ENCODE measurements at regions not wholly inside any gene's neighbourhood (a gene's known extent, or its start where the extent isn't known, plus 50 kb on each side); places are given as distances from the start of the nearest gene placed in this dataset.

- no peak overlapping the region for H3K14ac ChIP-seq (replicated peaks; ENCODE audit: low read depth, low read length)
- POLR2A ChIA-PET (ENCODE audit: unreplicated experiment), result no interaction called here
- no peak overlapping the region for H2BK15ac ChIP-seq (ENCODE audit: low read depth, low read length)
- H2BK120ac ChIP-seq (ENCODE audit: low read depth, low read length), result no peak overlapping the region
- no TSS peak for BruUV-seq (replicated peaks)
- TF ChIP-seq FOS (IDR thresholded peaks at IDR 0.05; ENCODE audit: low read depth, low read length) (no peak), RFX5 (IDR thresholded peaks at IDR 0.05; ENCODE audit: low read depth, low read length) (no peak), RCOR1 (IDR thresholded peaks at IDR 0.05; ENCODE audit: insufficient replicate concordance, low read length) (no peak), MAFK (IDR thresholded peaks at IDR 0.05; ENCODE audit: low read depth, low read length) (no peak), CEBPB (IDR thresholded peaks at IDR 0.05; ENCODE audit: low read depth, low read length) (no peak), NFE2L2 (IDR thresholded peaks at IDR 0.05; ENCODE audit: low read depth, low read length) (no peak), POLR2A (IDR thresholded peaks at IDR 0.05; ENCODE audit: low read depth, low read length) (no peak), ELK1 (IDR thresholded peaks at IDR 0.05; ENCODE audit: borderline replicate concordance, low read depth, low read length) (no peak), CTCF (conservative IDR thresholded peaks at IDR 0.05; ENCODE audit: low read depth, low read length) (no peak), MAZ (IDR thresholded peaks at IDR 0.05; ENCODE audit: borderline replicate concordance, low read depth, low read length) (no peak), BHLHE40 (IDR thresholded peaks at IDR 0.05; ENCODE audit: low read depth, low read length) (no peak)
- H2AK5ac ChIP-seq (ENCODE audit: low read depth, low read length), result no peak overlapping the region
- no peaks in the 10 kb centered on the region for H3K27me3 ChIP-seq (ENCODE audit: control insufficient read depth, insufficient read depth, low read length)
- no peak overlapping the region for H3K27ac ChIP-seq (ENCODE audit: insufficient read depth, low read length)
- no peak overlapping the region for H3K56ac ChIP-seq (ENCODE audit: extremely low read depth, insufficient read depth, low read length)
- H2AK9ac ChIP-seq (replicated peaks; ENCODE audit: low read depth, low read length, poor library complexity), result no peak overlapping the region
- in situ Hi-C loops (cut with MboI; ENCODE audit: low sequenced_read_pairs), result no loop called here
- H4K5ac ChIP-seq (ENCODE audit: low read depth, low read length), result no peak overlapping the region
- H3K18ac ChIP-seq (ENCODE audit: low read depth, low read length), result peak overlapping the region; percentile 9; the same call in 1 of the 2 replicates
- H3K4me2 ChIP-seq (ENCODE audit: low read depth, low read length), result no peak overlapping the region
- no peak overlapping the region for H3K4me3 ChIP-seq (ENCODE audit: insufficient read depth, low read depth, low read length)
- no CpG with 5 or more reads among the region's 3 CpGs for WGBS, 2 experiments (ENCODE audit: extremely low coverage in 2 of 2, insufficient read length in 1 of 2)
- no peaks in the 10 kb centered on the region for H3K36me3 ChIP-seq (ENCODE audit: control insufficient read depth, insufficient read depth, low read length)
- dilution Hi-C loops (cut with HindIII; ENCODE audit: low sequenced_read_pairs, unreplicated experiment), result no loop called here
- H4K8ac ChIP-seq (ENCODE audit: low read depth in 2 of 2, low read length in 2 of 2), result no peak overlapping the region
- peaks cover 12% of the 10 kb centered on the region for H3K4me1 ChIP-seq (ENCODE audit: control insufficient read depth, insufficient read depth, low read length)
- H2BK5ac ChIP-seq (ENCODE audit: low read depth, low read length, poor library complexity, severe bottlenecking), result no peak overlapping the region
- ATAC-seq (ENCODE audit: low read depth) (no peak), DNase-seq (no peak)
- H4K20me1 ChIP-seq (ENCODE audit: insufficient read depth, low read length), result no peaks in the 10 kb centered on the region
- no peak overlapping the region for H4K91ac ChIP-seq (ENCODE audit: insufficient read depth, low read depth, low read length)
- H3K4ac ChIP-seq (ENCODE audit: low read depth, low read length), result no peak overlapping the region
- no peaks in the 10 kb centered on the region for H3K9me3 ChIP-seq (ENCODE audit: control insufficient read depth, insufficient read depth, low read length)
- H2BK20ac ChIP-seq (ENCODE audit: low read depth, low read length), result peak overlapping the region; percentile 50; the same call in 1 of the 2 replicates
- no peak overlapping the region for H3K23ac ChIP-seq (ENCODE audit: low read depth, low read length)
- no peaks in the 10 kb centered on the region for H3K9me1 ChIP-seq (ENCODE audit: insufficient read depth, low read length)
- no peak overlapping the region for H2AFZ ChIP-seq (replicated peaks; ENCODE audit: low read length, poor library complexity)
- no peak overlapping the region for H3K9ac ChIP-seq (ENCODE audit: low read depth, low read length)
- CTCF ChIA-PET, result interaction anchor here (0.6 to 1.0 kb wide), 2 partner anchors 13 to 191 kb away, joined by 3 to 4 read pairs; no protein-coding TSS in a partner anchor
- intact Hi-C loops (cut with micrococcal nuclease), result no loop called here
- H3K79me1 ChIP-seq (ENCODE audit: low read depth in 1 of 2, low read length in 2 of 2), result no peaks in the 10 kb centered on the region
Observed at GRCh38 chr9:86605303-86605702, 251.1 kb upstream of the TUT7 start.
